ENCODE measurements at regions not wholly inside any gene's neighbourhood (a gene's known extent, or its start where the extent isn't known, plus 50 kb on each side); places are given as distances from the start of the nearest gene placed in this dataset.

DNA sequence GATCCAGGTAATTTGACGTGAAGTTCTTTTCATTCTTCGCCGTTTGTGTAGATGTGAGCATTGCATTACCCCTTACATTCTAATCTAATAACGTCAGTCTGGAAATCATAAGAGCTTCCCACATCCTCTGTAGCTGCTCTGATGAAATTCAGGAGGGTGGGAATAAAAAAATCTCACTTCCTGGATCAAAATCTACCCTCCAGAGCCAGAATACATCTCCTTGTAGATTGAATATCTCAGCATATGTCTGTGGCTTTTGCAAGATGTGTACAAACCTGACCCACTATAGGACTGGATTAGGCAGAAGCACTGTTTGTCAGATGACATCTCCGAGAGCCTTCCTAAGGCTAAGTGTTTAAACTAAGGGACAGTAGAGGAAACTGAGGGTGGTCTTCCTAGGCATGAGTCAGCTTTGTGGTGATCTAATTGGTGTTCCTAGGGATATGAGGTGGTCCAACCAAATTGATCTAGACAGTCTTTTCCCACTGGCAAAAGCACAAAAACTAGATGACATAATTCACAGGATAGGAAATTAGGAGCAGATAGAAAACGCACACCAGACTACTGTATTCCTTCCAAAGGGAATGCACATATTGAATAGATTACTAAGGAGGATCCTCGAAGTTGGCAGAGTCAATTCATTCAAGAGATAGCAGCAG lies 216.3 kb upstream of the LRTM1 start (continued):
- TF ChIP-seq, protein P1, sequence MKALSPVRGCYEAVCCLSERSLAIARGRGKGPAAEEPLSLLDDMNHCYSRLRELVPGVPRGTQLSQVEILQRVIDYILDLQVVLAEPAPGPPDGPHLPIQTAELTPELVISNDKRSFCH (CRISPR knock-in tag; IDR thresholded peaks at IDR 0.05) = no peak
- TF ChIP-seq, protein P1 (tag; IDR thresholded peaks at IDR 0.05) = no peak
- TF ChIP-seq STAT5A (IDR thresholded peaks at IDR 0.05; ENCODE audit: borderline replicate concordance, low read length) = no peak
- no peak for TF ChIP-seq CHD2 (IDR thresholded peaks at IDR 0.05; ENCODE audit: low read depth, low read length)
- TF ChIP-seq, protein P2, sequence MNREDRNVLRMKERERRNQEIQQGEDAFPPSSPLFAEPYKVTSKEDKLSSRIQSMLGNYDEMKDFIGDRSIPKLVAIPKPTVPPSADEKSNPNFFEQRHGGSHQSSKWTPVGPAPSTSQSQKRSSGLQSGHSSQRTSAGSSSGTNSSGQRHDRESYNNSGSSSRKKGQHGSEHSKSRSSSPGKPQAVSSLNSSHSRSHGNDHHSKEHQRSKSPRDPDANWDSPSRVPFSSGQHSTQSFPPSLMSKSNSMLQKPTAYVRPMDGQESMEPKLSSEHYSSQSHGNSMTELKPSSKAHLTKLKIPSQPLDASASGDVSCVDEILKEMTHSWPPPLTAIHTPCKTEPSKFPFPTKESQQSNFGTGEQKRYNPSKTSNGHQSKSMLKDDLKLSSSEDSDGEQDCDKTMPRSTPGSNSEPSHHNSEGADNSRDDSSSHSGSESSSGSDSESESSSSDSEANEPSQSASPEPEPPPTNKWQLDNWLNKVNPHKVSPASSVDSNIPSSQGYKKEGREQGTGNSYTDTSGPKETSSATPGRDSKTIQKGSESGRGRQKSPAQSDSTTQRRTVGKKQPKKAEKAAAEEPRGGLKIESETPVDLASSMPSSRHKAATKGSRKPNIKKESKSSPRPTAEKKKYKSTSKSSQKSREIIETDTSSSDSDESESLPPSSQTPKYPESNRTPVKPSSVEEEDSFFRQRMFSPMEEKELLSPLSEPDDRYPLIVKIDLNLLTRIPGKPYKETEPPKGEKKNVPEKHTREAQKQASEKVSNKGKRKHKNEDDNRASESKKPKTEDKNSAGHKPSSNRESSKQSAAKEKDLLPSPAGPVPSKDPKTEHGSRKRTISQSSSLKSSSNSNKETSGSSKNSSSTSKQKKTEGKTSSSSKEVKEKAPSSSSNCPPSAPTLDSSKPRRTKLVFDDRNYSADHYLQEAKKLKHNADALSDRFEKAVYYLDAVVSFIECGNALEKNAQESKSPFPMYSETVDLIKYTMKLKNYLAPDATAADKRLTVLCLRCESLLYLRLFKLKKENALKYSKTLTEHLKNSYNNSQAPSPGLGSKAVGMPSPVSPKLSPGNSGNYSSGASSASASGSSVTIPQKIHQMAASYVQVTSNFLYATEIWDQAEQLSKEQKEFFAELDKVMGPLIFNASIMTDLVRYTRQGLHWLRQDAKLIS (CRISPR knock-in tag; IDR thresholded peaks at IDR 0.05) = no peak
- TF ChIP-seq ZNF668 (CRISPR knock-in tag; IDR thresholded peaks at IDR 0.05) = no peak
- TF ChIP-seq, protein P3, sequence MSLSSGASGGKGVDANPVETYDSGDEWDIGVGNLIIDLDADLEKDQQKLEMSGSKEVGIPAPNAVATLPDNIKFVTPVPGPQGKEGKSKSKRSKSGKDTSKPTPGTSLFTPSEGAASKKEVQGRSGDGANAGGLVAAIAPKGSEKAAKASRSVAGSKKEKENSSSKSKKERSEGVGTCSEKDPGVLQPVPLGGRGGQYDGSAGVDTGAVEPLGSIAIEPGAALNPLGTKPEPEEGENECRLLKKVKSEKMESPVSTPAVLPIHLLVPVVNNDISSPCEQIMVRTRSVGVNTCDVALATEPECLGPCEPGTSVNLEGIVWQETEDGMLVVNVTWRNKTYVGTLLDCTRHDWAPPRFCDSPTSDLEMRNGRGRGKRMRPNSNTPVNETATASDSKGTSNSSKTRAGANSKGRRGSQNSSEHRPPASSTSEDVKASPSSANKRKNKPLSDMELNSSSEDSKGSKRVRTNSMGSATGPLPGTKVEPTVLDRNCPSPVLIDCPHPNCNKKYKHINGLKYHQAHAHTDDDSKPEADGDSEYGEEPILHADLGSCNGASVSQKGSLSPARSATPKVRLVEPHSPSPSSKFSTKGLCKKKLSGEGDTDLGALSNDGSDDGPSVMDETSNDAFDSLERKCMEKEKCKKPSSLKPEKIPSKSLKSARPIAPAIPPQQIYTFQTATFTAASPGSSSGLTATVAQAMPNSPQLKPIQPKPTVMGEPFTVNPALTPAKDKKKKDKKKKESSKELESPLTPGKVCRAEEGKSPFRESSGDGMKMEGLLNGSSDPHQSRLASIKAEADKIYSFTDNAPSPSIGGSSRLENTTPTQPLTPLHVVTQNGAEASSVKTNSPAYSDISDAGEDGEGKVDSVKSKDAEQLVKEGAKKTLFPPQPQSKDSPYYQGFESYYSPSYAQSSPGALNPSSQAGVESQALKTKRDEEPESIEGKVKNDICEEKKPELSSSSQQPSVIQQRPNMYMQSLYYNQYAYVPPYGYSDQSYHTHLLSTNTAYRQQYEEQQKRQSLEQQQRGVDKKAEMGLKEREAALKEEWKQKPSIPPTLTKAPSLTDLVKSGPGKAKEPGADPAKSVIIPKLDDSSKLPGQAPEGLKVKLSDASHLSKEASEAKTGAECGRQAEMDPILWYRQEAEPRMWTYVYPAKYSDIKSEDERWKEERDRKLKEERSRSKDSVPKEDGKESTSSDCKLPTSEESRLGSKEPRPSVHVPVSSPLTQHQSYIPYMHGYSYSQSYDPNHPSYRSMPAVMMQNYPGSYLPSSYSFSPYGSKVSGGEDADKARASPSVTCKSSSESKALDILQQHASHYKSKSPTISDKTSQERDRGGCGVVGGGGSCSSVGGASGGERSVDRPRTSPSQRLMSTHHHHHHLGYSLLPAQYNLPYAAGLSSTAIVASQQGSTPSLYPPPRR (CRISPR knock-in tag; IDR thresholded peaks at IDR 0.05; ENCODE audit: borderline replicate concordance) = no peak
